GM21390 (cell line): ENCODE measurements at regions not wholly inside any gene's neighbourhood (a gene's known extent, or its start where the extent isn't known, plus 50 kb on each side); places are given as distances from the start of the nearest gene placed in this dataset.
"Not testable (repeated sequence)": the region's sequence is repeated elsewhere in the genome, so short reads cannot be mapped to it uniquely, and the experiment has no call there.

Source experiments
- ATAC-seq: cut with Tn5 transposase; IDR thresholded peaks from one replicate; pipeline ENCODE4 v1.9.1; 2021; ENCODE audit not compliant: unreplicated experiment

DNA sequence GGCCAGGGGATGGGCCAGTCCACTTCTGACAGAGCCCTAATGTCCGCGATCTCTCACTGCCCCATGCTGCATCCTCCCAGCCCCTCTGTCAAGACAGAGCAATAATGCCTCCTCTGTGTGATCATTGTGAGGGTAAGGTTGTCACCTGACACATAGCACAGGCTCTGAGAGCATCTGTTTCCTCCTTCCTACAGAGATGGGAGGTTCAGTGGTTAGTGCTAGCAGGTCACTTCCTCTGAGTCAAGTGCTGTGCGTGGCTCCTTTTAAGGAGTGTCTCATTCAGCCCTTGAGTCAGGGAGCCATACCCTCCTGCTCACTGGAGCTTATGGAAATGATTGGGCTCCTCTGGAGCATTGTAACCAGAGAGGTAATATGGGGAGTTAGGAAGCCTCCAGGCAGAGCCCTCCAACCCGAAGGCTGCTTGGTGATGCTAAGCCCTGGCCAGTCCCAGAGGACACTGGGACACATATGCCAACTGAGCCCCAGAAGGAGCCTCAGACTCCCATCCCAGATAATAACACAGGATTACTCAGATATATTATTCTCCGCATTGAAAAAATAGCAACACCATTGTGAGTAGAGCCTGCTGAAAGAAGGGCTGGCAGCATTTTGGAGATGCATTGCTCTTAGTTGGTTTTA lies 189.0 kb downstream of the GALNT1 start:
- no peak for ATAC-seq

- ATAC-seq = no peak
These were observed 189.6 kb downstream of the GALNT1 start for GRCh38 chr18:35771172-35771571.

- ATAC-seq = no peak
These were observed 194.3 kb downstream of the GALNT1 start for GRCh38 chr18:35775887-35776286.

- ATAC-seq = no peak
These were observed 194.9 kb downstream of the GALNT1 start for GRCh38 chr18:35776473-35776872.

- no peak for ATAC-seq
These were observed 195.4 kb upstream of the RMP24 start for GRCh38 chr18:35777039-35777438.

- ATAC-seq = no peak
These were observed 193.4 kb upstream of the RMP24 start for GRCh38 chr18:35778850-35779627.

GRCh38 chr18:35780937-35781336 lies 191.5 kb upstream of the RMP24 start:
- ATAC-seq = no peak

DNA sequence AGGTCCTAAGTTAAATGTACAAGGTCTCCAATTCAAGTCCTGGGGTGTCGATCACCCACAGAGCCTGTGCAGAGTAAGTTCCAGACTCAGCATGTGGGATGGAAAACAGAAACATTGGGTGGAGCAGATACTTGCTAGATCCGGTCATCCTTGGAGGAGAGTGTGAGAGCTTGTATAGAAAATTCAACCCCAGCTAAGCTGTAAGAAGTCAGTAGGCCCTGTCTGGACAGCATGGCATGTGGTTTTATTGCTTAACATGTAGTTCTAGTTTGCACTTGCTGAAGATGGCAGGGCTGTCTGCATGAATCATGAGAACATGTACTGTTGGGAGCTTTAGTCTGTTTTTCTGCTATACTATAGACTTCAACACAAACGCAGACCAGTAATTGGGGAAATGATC lies 189.6 kb upstream of the RMP24 start:
- ATAC-seq = no peak

GRCh38 chr18:35786365-35787042 lies 186.0 kb upstream of the RMP24 start:
- ATAC-seq = no peak

- ATAC-seq = no peak
These were observed 182.9 kb upstream of the RMP24 start for GRCh38 chr18:35789543-35789942.

- no peak for ATAC-seq
These were observed 174.5 kb upstream of the RMP24 start for GRCh38 chr18:35797948-35798347.

DNA sequence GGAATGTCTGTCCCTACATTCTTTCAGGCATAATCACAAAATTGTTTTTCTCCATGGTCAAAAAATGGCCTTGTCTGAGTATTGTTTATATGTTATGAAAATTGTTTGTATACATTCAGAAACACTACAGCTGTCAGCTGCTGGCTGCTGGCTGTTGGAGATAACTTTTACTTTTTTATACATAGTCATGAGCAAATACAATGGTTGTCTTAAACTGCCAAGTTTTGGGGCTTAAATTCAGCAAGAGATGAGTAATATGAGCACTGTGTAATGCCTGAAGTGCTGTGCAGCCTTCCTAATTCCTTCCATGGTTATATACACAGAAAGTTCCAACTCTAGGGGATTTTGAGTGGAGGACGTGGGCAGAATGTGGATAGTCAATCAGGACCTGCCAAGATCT lies 168.9 kb upstream of the RMP24 start:
- no peak for ATAC-seq

DNA sequence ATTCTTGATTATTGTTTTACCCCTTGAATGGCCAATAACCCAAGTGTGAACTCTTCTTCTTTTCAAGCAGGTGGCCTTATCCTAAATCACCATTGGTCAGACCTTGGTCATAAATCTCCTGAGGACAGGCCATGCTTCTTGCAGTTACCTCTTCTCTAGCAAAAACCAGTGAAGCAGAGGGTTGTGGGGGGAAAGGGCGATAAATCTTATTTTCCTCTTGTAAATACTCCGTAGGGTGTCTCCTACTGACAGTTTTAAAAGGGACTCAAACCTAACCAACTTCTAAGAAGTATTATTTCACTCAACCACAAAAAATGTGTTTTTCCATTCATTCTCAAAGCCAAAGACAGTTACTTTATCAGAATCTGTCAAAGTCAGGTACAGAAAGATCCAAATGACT lies 168.1 kb upstream of the RMP24 start:
- no peak for ATAC-seq

- ATAC-seq = no peak
These were observed 164.6 kb upstream of the RMP24 start for GRCh38 chr18:35807811-35808335.

- no peak for ATAC-seq
These were observed 163.7 kb upstream of the RMP24 start for GRCh38 chr18:35808796-35809195.

DNA sequence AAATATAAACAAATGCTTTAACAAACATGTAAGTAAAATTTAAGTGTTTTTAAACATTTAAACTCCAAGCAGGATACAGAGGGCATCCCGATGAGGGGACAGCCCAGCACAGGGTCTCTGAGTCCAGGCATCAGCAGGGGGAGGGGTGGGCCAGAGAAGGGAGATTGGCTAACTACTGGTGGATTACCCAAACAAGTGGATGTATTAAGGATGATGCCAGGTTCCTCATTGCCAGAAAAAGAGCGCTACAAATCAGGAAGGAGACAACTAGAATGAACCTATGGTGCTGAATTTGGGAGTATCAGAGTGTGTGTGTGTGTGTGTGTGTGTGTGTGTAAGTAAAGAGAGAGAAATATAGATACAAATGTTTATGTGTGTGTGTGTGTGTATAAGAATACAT lies 162.0 kb upstream of the RMP24 start:
- ATAC-seq = no peak

DNA sequence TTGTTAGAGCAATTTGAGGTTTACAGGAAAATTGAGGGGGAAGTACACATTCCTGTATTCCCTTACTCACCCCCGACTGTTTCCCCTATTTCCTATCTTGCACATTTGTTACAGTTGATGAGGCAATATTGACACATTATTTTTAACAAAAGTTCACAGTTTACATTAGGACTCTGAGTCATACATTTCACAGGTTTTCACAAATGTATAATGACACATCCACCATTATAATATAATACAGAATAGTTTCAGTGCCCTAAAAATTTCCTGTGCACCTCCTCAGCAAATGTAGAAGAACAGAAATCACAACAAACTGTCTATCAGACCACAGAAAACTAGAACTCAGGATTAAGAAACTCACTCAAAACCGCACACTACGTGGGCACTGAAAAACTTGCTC lies 160.6 kb upstream of the RMP24 start:
- ATAC-seq = no peak

- not testable (repeated sequence) for ATAC-seq
These were observed 157.5 kb upstream of the RMP24 start for GRCh38 chr18:35815011-35815410.

DNA sequence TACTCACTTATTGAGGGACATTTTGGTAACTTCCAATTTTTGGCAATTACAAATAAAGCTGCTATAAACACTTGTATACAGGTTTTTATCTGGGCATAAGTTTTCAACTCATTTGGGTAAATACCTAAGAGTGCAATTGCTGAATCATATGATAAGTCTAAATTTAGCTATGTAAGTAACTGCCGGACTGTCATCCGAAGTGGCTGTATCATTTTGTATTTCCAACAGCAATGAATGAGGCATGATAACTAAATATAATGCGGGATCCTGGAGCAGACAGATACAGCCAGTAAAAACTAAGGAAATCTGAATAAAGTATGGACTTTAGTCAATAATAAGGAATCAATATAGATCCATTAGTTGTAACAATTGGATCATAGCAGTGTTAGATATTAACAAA lies 156.5 kb upstream of the RMP24 start:
- ATAC-seq = no peak

GRCh38 chr18:35817604-35818352 lies 154.7 kb upstream of the RMP24 start:
- ATAC-seq = no peak

GRCh38 chr18:35818353-35818667 lies 154.2 kb upstream of the RMP24 start:
- no peak for ATAC-seq
